NCI-H128 (cell line): ENCODE measurements at regions not wholly inside any gene's neighbourhood (a gene's known extent, or its start where the extent isn't known, plus 50 kb on each side); places are given as distances from the start of the nearest gene placed in this dataset.
"Not testable (repeated sequence)": the region's sequence is repeated elsewhere in the genome, so short reads cannot be mapped to it uniquely, and the experiment has no call there.

ENCODE experiments used
- DNase-seq: peaks from one replicate; lab custom pipeline; 2025; ENCODE audit not compliant: unreplicated experiment; lab: John Stamatoyannopoulos, UW

DNA sequence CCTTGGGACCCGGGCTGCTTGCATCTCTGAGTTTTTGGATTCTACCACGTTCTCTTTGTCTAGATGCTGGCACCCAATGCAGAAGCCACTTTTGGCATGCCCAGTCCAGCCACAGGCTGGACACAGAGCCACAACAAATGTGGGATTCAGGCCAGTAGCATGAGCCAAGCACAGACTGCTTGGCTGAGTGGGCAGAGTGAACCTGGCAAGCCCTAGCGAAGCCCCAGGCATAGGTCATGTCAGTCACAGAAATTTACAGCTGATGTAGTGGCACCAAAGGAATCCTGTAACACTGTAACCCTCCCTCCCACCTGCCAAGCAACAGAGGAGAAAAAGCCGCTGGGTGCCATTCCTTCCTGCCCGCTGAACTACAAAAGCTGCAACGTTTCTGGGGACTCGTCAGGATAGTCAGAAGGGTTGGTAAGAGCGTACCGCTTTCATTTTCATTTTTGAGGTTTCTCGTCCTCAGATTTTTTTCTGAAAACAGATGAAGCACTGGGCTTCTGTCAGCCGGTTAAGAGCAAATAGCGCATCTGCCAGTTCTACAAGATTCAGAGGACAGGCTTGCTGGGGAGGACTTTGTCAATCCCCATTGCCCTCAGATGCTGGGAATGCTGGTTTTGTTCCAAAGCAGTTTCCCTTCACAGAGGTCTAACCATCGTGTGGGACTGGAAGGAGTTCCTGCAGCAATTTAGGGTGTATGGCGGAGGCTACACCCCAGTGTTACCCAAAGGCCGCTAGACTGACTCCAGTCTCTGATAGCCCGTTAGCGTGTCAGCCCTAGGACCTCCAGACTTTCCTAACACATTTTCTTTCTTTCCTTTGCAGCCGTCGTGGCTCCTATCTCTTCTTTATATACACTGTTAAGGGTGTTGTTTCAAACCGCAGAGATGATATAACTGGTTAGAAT lies 399.0 kb downstream of the HTR1A start:
- DNase-seq = no peak

DNA sequence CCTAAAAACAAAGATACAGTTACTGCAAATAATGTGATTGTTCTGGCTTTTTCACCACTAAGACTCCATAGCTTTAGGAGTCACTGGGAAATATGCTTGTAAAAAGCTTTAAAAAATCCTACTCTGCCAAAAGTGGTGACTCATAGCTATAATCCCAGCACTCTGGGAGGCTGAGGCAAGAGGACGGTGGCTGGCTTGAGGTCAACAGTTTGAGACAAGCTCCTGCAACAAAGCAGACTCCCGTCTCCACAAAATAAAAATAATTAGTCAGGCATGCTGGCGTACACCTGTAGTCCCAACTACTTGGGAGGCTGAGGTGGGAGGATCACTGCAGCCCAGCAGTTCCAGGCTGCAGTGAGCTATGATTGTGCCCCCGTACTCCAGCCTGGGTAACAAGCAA lies 406.4 kb downstream of the HTR1A start:
- DNase-seq = no peak

DNA sequence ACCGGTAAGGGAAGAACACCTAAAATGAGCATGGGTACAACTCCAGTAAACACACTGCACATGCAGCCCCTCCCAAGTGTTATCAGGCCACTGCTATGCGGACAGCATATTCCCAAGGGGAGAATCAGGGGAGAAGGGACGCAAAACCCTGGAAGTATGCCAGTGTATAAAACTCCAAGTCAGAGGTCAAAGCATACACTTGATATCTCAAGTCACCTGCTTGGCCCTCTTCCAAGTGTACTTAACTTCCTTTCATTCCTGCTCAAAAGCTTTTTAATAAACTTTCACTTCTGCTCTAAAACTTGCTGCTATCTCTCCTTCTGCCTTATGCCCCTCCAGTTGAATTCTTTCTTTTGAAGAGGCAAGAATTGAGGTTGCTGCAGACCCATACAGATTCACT lies 408.1 kb downstream of the HTR1A start:
- no peak for DNase-seq

DNA sequence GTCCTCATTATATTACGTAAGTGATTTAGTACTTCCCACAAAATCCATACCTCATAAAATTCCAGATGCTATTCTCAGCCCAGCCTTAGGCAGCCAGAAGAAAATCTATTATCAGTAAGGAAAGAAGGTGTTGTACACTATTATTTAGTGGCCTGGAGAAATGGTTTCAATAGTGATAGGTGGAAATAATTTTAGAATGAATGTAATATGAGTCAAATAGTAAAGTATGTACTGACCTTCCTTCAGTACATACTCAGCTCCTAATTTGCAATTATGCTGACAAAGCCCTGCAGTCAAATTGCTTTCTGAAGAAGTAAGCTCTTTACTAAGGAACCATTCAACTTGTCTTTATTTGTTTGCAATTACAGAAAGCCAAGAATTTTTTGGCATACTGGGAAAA lies 409.2 kb downstream of the HTR1A start:
- no peak for DNase-seq

DNA sequence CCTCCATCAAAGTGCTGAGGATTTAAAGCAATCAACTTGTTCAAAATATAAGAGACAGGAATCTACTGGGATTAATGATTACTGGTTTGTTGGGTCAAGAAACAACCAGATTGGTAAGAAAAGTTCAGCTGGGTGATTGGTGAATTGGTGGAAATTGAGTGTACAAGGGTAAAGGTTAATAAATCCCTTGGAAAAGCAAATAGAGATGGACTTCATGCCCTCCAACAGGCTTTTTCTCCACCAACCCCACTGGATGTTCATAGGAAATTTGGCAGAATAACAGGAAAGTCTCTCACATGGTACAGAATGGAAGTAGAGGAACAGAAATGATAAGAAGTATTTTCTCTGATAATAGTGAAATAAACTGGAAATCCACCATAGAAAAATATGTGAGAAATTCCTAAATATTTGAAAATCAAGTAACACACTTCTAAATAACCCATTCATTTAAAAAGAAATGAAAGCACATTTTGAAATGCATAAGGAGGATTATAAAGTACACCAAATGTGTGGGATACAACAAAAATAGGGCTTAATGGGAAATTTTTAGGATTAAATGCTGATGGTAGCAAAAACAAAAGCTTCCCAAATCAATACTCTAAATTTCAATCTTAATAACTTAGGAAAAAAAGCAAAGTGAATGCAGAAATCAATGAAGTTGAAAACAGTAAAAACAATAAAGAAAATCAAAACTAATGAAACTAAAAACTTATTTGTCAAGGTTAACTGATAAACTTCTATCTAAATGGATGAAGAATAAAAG lies 426.2 kb downstream of the HTR1A start:
- no peak for DNase-seq

DNA sequence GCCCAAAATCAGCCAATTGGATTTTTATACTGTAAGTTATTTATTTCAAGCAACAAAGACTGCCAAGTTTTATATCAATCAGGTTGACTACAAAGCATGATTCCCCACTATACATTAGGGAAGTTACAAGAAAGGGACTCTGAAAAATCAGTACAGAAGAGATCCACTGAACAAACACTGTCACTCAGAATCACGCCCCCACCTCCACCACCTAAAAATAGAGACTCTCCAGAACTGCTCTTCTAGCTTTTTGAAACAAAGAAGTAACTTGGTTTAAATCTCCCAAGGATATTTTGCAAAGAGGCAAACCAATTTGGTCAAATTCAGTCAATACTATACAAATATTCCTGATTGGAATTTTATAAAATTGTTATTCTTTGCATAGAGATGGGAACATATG lies 438.0 kb downstream of the HTR1A start:
- no peak for DNase-seq

DNA sequence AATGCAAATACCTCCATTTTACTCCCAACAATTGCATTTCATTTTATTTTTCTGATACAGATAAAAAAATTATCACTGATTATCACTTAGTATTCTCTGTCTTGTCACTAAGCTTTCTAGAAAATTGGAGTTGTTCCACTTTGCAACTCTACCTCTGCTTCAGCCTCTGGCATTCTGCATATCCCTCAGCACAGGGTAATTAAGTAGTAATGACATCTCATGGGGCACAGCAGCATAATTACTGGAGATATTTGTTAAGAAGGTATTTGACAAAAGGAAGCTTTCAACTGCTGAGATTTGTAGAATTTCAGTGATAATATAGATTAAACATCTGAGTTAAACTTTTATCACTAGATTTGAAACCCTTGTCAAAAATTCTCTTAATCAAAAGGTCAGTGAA lies 446.2 kb downstream of the HTR1A start:
- no peak for DNase-seq

DNA sequence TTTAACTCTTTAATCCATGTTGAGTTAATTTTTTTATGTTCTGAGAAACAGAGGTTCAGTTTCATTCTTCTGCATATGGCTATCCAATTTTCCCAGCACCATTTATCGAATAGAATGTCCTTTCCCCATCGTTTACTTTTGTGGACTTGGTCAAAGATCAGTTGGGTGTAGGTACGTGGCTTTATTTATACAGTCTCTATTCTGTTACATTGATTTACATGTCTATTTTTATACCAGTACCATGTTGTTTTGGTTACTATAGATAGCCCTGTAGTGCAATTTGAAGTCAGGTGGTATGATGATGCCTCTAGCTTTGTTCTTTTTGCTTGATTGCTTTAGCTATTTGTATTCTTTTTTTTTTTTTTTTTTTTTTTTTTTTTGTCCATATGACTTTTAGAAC lies 462.0 kb downstream of the HTR1A start:
- no peak for DNase-seq

DNA sequence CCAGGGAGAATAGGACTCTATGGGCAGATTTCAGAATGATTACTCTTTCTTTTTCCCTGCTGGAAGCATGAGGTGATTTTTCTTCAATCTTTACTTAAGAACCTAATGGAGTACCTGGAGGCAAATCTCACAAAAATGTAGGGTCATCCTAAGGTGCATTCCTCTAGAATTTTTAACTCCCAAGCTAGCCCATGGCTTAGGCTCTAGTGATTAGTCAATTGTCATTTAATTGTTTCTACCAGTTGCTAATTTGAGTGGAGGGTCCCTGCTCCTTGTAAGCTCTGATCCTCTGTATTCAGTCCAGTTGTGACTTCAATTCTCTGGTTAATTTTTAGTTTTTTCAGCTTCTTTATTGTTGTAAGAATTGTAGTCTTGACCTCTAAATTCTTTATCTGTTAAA lies 467.0 kb downstream of the HTR1A start:
- no peak for DNase-seq

DNA sequence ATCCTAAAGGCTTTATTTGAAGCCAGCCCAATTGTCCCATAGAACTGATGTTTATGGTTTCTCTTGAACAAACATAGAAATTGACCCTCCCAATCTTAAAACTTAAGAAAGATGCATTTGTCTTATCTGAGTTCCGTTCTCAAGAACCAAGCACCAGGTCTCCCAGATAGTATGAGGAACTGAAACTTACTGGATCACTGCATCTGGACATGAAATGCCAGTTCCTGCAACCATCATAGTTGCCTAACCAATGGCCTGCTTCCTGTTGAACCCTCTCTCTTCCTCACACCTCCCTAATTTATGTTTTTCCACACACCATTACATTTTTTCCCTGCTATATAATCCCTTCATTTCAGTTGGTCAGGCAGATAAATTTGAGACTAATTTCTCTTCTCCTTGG lies 478.9 kb downstream of the HTR1A start:
- no peak for DNase-seq

DNA sequence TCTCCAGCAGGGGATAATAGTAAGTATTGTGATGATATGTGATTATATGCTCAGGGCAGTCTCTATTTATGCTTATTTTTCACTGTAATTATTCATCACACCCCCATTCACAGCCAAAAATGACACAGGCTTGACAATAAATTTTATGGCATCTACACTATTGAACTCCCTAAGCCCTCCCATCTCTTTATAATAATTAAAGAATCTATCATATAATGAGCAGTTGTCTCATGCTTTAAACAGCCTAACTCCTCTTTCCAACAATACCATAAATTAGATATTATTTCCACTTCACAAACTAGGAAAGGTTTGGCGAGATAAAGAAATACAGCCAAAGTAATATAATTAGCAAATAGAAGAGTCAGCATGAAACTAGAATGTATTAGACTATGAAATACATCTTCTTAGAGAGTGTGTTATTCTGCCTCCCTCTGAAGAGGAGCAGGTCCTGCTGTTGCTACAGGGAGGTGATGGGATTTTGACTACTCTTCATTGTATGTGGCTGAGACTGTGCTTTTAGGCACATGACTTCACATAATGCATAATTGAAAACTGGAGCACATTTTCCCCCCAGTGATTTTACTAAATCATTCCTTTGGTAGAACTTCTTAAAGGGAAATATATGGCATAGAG lies 488.8 kb downstream of the HTR1A start:
- DNase-seq = no peak

DNA sequence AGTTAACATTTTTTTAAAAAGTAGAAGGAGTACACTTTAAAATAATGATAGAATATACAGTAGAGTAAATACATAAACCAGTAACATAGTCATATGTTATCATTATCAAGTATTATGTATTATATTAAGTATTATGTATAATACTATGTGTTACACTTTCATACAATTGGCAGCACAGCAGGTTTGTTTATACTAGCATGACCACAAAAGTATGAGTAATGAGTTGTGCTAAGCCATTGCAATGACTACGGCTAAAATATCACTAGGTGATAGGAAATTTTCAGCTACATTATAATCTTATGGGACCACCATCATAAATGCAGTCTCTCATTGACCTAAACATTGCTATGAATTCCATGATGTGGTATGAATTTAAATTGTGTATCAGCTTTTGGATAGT lies 506.0 kb downstream of the HTR1A start:
- DNase-seq = no peak

DNA sequence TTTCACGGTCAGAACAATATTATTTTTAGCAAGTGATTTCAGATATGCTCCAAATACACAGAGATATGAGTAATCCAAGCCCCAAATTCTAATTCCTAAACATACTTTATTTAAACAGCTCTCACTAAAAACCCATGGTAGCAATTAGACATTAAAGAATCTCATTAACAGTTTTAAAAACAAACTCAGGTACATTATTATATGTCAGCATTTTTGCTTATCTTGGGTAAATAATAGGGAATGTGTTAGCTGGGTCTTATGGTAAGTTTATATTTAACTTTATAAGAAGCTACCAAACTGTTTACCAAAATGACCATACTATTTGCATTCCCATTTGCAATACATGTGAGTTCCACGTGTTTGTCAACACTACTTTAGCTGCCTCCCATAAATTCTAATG lies 511.1 kb downstream of the HTR1A start:
- DNase-seq = no peak

DNA sequence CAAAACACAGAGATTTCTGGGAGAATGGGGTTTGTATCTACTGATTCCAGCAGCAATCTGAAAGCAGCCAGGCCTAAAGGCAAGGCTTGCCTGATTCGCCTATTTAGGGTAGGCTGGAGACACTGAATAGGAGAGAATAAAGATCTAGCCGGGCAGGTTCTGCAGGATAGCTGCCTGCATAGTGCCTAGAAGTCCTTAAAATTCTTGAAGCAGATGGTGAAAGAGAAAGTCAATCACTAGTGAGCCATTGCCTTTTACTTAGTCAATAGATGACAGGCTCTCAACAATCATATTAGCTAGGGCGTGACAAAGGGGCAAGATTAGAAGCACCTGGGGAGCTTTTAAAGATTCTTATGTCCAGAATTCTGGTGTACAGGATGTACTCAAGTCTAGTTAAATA lies 522.7 kb downstream of the HTR1A start:
- DNase-seq = no peak

DNA sequence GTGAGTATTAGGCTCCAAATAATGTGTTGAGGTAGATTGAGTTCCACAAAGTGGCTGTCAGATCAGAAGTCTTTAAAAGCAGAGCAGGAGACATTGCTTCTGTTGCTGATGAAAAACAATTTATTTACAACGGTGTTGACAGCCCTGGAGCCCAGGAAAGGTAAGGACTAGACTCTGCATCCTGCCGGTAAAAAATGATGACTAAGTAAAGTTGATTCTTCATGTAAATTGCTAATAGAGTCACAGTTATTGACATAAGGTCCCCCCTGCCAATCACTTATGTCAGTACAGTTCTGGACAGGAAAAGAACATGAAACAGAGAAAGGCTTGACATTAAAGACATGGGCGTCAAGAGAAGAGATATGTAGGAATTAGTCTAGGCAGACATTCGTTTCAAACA lies 552.5 kb downstream of the HTR1A start:
- DNase-seq = no peak

DNA sequence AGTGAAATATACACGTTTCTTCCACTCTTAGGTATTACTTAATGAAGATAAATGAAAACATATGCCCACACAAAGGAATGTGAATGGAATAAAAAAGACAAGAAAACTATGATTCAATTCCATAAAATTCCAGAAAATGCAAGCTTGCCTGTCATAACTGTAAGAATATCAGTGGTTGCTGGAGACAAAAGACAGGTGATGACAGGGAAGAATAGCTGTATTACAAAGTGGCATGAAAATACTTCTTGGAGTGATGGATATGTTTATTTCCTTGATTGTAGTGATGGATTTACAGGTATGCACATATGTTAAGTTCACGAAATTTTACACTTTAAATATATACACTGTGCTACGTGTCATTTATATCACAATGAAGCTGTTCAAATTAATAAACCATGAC lies 553.3 kb downstream of the HTR1A start:
- no peak for DNase-seq

DNA sequence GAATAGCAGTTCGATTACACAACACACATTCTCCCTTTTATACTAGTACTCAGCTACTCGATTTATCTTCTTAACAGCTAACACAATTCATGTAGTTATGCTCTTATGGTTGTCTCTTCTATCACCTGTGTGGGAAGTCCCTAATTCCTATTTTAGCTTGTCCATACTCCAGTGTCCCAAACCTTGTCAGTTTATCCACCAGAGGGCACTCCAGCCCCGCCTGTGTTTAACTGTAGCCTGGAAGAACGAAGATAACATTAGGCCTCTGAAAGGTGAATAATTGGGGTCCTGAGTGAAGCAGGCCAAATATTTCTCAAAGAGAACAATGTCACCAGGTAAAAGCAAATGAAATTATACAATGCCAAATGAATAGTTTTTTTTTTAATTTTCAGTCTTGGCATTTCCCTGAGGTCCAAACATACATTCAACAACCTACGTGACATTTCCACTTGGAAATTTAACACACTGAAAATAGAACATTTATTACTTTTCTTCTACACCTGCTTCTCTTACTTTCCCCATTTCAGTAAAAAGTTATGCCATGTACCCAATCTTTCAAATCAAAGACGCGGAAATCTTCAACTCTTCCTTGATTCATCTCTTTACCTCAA lies 560.7 kb downstream of the HTR1A start:
- no peak for DNase-seq

DNA sequence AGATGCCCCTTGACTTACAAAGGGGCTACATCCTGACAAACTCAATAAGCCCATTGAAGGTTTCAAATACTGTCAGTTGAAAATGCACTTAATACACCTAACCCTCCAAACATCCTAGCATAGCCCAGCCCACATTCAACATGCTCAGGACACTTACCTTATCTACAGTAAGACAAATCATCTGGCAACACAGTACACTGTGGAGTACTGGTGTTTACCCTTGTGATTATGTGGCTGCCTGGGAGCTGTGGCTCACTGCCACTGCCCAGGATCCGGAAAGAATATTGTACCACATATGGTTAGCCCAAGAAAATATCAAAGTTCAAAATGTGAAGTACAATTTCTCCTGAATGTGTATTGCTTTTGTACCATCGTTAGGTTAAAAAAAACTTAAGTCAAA lies 562.2 kb downstream of the HTR1A start:
- DNase-seq = no peak

DNA sequence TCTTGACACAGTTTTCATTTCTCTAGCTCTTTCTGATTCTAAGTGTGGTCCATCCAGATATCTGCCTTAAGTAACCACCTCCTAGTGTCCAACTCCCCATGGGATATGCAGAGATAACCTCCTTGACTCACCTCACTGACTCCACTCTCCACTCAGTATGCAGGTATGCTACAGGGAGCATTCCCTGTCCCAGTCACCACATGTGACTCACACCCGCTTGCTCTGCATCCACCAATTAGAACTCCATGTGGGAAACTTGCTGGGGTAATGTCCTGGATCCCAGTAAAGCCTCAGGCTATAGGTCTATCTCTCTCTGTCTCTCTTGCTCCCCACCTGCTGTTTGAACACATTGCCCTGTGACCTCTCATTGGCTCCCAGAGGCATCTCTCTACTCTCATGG lies 563.9 kb downstream of the HTR1A start:
- no peak for DNase-seq

DNA sequence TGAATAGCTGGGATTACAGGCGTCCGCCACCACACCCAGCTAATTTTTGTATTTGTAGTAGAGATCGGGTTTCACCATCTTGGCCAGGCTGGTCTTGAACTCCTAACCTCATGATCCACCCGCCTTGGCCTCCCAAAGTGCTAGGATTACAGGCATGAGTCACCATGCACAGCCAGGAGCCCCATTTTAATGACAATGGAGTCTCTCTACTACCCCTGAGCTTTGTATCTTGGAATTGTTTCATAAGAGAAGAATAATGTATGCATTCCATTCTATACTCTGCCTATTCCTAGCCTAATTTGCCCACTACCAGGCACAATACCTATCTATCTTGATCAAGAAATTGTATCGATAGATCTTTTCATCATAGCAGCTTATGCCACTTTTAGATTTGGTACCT lies 574.1 kb downstream of the HTR1A start:
- not testable (repeated sequence) for DNase-seq

DNA sequence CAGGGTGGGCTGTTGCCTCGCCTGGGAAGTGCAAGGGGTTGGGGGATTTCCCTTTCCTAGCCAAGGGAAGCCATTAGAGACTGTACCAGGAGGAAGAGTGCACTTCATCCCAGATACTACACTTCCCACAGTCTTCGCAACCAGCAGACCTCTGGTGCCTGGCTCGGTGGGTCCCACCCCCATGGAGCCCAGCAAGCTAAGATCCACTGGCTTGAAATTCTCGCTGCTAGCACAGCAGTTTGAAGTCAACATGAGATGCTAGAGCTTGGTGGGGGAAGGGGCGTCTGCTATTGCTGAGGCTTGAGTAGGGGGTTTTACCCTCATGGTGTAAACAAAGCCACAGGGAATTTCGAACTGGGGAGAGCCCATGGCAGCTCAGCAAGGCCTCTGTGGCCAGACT lies 586.4 kb downstream of the HTR1A start:
- DNase-seq = no peak

DNA sequence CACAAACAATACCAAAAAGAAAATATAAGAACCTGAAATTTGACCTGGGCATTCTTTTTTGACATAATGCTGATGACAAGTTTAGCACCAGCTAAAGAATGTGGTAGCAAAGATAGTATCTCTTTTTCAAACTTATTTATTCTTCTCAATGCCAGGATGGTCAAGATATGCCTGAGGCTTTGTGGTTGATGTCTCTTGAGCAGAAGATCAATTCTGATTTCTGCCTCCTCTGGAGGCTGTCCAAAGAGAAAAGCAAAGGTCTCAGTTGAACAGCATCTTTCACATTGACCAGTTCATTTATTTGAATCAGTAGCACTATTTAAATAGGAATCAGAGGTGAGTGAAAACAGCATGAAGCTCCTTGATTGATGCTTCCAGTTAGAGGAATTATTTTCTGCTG lies 588.2 kb downstream of the HTR1A start:
- DNase-seq = no peak
